ENCODE measurements at regions not wholly inside any gene's neighbourhood (a gene's known extent, or its start where the extent isn't known, plus 50 kb on each side); places are given as distances from the start of the nearest gene placed in this dataset.

DNA sequence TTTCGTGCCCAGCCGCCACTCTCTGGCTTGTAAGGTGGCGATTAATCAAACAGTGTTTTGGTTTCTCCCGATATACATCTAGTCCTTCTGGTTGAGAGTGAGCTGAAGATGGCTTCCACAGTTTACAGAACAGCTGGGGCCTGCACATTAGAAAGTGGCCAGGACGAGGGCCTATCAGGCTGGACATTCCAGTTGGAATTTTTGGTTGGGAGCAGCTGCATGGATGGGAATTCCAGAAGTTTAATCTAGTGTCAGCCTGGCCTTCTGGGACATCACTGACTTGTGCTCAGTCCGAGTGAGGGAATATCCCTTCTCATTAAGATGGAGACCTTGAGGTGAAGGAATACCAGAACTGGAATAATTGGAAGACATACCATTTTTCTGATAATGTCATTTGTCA, 118.1 kb upstream of the SIX2 start:
- 81 to 87% methylated on average over 6 of the region's 6 CpGs for WGBS, 2 donors
- no peak overlapping the region for H3K4me3 ChIP-seq

DNA sequence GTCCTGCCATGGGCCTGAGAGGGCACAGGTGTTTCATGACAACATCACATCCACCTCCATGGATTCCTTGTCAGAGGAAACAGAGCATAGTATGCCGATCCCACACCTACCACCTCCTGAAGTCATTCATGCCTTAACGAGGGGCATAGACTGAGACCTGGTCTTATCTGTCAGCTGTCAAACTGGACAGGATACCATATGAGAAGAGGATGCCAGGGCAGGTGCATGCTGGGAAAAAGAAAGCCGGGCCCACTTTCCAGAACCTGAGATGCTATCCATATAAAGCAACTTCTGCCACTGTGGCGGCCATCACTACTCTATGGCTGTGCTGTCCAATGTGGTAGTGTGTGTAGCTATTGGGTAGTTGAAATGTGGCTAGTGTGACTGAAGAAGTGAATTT, 116.0 kb upstream of the SIX2 start:
- intact Hi-C loops (cut with DNase I) = no loop called here
- WGBS, 2 donors = 70 to 76% methylated on average over 4 of the region's 4 CpGs

More for the DNA sequence above, 118.1 kb upstream of the SIX2 start:
- no peak overlapping the region for H3K27ac ChIP-seq
- H3K27me3 ChIP-seq = peaks cover 0 to 3% (median 0%) of the 10 kb centered on the region in 4 donors
- H3K9me3 ChIP-seq = no peaks in the 10 kb centered on the region
- no peaks in the 10 kb centered on the region for H3K4me1 ChIP-seq
- H3K36me3 ChIP-seq = no peaks in the 10 kb centered on the region
- no peak for DNase-seq
- intact Hi-C loops (cut with DNase I) = no loop called here
- no peak for TF ChIP-seq POLR2A (IDR thresholded peaks at IDR 0.05)
- TF ChIP-seq, protein P1, sequence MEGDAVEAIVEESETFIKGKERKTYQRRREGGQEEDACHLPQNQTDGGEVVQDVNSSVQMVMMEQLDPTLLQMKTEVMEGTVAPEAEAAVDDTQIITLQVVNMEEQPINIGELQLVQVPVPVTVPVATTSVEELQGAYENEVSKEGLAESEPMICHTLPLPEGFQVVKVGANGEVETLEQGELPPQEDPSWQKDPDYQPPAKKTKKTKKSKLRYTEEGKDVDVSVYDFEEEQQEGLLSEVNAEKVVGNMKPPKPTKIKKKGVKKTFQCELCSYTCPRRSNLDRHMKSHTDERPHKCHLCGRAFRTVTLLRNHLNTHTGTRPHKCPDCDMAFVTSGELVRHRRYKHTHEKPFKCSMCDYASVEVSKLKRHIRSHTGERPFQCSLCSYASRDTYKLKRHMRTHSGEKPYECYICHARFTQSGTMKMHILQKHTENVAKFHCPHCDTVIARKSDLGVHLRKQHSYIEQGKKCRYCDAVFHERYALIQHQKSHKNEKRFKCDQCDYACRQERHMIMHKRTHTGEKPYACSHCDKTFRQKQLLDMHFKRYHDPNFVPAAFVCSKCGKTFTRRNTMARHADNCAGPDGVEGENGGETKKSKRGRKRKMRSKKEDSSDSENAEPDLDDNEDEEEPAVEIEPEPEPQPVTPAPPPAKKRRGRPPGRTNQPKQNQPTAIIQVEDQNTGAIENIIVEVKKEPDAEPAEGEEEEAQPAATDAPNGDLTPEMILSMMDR (IDR thresholded peaks at IDR 0.05) = no peak

DNA sequence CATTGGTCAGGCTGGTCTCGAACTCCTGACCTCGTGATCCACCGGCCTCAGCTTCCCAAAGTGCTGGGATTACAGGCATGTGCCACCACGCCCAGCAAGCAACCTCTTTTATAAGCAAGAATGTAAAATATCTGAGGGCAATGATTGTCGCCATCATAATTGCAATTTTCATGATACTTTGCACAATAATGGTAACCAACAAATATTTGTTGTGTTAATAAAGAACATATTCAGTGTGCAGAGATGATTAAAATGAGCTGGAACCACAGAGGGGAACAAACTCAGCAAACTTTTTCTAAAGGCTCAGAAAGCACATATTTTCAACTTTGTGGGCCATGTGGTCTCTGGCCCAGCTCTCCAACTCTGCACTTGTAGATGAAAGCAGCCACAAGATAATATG, 115.2 kb upstream of the SIX2 start:
- H3K27ac ChIP-seq = no peak overlapping the region
- DNase-seq = no peak
- H3K36me3 ChIP-seq = no peaks in the 10 kb centered on the region
- no peak for TF ChIP-seq POLR2A (IDR thresholded peaks at IDR 0.05)
- TF ChIP-seq, protein P1 (IDR thresholded peaks at IDR 0.05) = no peak
- no peaks in the 10 kb centered on the region for H3K4me1 ChIP-seq
- 63 to 87% methylated on average over 5 of the region's 5 CpGs for WGBS, 2 donors
- intact Hi-C loops (cut with DNase I) = no loop called here
- no peaks in the 10 kb centered on the region for H3K9me3 ChIP-seq
- H3K27me3 ChIP-seq = peaks cover 0 to 3% (median 0%) of the 10 kb centered on the region in 4 donors
- no peak overlapping the region for H3K4me3 ChIP-seq

More for the DNA sequence above, 116.0 kb upstream of the SIX2 start:
- no peaks in the 10 kb centered on the region for H3K4me1 ChIP-seq
- peaks cover 0 to 3% (median 0%) of the 10 kb centered on the region in 4 donors for H3K27me3 ChIP-seq
- no peak overlapping the region for H3K4me3 ChIP-seq
- H3K9me3 ChIP-seq = no peaks in the 10 kb centered on the region
- H3K27ac ChIP-seq = no peak overlapping the region
- TF ChIP-seq, protein P1 (IDR thresholded peaks at IDR 0.05) = no peak
- no peak for TF ChIP-seq POLR2A (IDR thresholded peaks at IDR 0.05)
- no peaks in the 10 kb centered on the region for H3K36me3 ChIP-seq
- DNase-seq = no peak

DNA sequence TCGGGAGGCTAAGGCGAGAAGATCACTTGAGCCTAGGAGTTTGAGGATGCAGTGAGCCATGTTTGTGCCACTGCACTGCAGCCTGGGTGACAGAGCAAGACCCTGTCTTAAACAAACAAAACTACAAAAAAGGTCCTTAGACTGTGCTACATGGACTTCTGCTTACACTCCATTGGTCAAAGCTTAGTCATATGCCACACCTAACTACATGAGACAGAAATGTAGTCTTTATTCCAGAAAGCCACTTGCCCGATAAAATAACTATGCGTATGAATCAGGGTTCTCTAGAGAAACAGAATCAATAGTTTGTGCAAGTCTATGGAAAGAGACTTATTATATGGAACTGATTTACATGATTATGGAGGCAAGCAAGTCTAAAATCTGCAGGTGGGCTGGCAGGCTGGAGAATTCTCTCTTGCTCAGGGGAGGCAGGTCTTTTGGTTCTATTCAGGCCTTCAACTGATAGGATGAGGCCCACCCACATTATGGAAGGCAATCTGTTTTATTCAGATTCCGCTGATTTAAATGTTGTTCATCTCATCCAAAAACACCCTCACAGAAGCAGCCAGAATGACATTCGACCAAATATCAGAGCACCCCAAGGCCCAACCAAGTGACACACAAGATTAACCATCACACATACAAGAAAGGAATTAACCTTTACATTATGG, 114.4 kb upstream of the SIX2 start:
- intact Hi-C loops (cut with DNase I) = no loop called here
- H3K36me3 ChIP-seq = no peaks in the 10 kb centered on the region
- H3K4me1 ChIP-seq = no peaks in the 10 kb centered on the region
- no peak for DNase-seq
- no peak overlapping the region for H3K4me3 ChIP-seq
- peaks cover 0 to 3% (median 0%) of the 10 kb centered on the region in 4 donors for H3K27me3 ChIP-seq
- no peak for TF ChIP-seq POLR2A (IDR thresholded peaks at IDR 0.05)
- H3K9me3 ChIP-seq = no peaks in the 10 kb centered on the region
- WGBS, 2 donors = 81 to 92% methylated on average over 6 of the region's 6 CpGs
- no peak overlapping the region for H3K27ac ChIP-seq

DNA sequence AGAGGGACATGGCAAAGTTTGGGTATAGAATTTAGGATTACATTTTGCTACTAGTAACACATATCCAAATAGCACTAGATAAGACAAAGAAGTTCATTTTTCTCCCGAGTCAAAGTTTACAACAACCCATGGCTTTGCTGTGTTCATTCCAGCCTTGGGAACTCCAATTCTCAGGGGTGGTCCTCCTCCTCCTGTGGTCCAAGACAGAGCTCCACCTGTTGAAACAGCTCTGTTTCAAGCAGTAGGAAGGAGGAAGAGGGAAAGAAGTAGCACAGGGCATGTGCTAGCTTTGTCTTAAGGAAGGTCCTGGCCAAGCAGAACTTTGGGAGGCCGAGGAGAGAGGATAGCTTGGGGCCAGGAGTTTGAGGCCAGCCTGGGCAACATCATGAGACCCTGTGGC, 113.8 kb upstream of the SIX2 start:
- Histone ChIP-seq H3K27ac (no peak overlapping the region), H3K4me3 (no peak overlapping the region), H3K36me3 (no peaks in the 10 kb centered on the region), H3K27me3 (peaks cover 0 to 3% (median 0%) of the 10 kb centered on the region in 4 donors), H3K9me3 (no peaks in the 10 kb centered on the region), H3K4me1 (no peaks in the 10 kb centered on the region)
- no peak for DNase-seq
- 55 to 80% methylated on average over 2 of the region's 2 CpGs for WGBS, 2 donors
- intact Hi-C loops (cut with DNase I) = no loop called here
- no peak for TF ChIP-seq POLR2A (IDR thresholded peaks at IDR 0.05)
- TF ChIP-seq, protein P1 (IDR thresholded peaks at IDR 0.05) = no peak

All from esophagus squamous epithelium (tissue), 5 donors.